ENCODE measurements at regions not wholly inside any gene's neighbourhood (a gene's known extent, or its start where the extent isn't known, plus 50 kb on each side); places are given as distances from the start of the nearest gene placed in this dataset.

- no peak for TF ChIP-seq CTCF (conservative IDR thresholded peaks at IDR 0.05; ENCODE audit: low read depth in 2 of 2)
- TF ChIP-seq EZH2 (IDR thresholded peaks at IDR 0.05; ENCODE audit: low read depth, unreplicated experiment) = no peak
- TF ChIP-seq NANOG (IDR thresholded peaks at IDR 0.05; ENCODE audit: borderline replicate concordance) = no peak
- no peak for TF ChIP-seq CREB1 (CRISPR knock-in tag; IDR thresholded peaks at IDR 0.05; ENCODE audit: low read depth)
- no peak for TF ChIP-seq POLR2AphosphoS5 (IDR thresholded peaks at IDR 0.05; ENCODE audit: low read depth)
- no peak for TF ChIP-seq EZH2phosphoT487 (IDR thresholded peaks at IDR 0.05; ENCODE audit: unreplicated experiment)
- no peak for TF ChIP-seq REST (IDR thresholded peaks at IDR 0.05; ENCODE audit: unreplicated experiment)
- TF ChIP-seq, protein P1, sequence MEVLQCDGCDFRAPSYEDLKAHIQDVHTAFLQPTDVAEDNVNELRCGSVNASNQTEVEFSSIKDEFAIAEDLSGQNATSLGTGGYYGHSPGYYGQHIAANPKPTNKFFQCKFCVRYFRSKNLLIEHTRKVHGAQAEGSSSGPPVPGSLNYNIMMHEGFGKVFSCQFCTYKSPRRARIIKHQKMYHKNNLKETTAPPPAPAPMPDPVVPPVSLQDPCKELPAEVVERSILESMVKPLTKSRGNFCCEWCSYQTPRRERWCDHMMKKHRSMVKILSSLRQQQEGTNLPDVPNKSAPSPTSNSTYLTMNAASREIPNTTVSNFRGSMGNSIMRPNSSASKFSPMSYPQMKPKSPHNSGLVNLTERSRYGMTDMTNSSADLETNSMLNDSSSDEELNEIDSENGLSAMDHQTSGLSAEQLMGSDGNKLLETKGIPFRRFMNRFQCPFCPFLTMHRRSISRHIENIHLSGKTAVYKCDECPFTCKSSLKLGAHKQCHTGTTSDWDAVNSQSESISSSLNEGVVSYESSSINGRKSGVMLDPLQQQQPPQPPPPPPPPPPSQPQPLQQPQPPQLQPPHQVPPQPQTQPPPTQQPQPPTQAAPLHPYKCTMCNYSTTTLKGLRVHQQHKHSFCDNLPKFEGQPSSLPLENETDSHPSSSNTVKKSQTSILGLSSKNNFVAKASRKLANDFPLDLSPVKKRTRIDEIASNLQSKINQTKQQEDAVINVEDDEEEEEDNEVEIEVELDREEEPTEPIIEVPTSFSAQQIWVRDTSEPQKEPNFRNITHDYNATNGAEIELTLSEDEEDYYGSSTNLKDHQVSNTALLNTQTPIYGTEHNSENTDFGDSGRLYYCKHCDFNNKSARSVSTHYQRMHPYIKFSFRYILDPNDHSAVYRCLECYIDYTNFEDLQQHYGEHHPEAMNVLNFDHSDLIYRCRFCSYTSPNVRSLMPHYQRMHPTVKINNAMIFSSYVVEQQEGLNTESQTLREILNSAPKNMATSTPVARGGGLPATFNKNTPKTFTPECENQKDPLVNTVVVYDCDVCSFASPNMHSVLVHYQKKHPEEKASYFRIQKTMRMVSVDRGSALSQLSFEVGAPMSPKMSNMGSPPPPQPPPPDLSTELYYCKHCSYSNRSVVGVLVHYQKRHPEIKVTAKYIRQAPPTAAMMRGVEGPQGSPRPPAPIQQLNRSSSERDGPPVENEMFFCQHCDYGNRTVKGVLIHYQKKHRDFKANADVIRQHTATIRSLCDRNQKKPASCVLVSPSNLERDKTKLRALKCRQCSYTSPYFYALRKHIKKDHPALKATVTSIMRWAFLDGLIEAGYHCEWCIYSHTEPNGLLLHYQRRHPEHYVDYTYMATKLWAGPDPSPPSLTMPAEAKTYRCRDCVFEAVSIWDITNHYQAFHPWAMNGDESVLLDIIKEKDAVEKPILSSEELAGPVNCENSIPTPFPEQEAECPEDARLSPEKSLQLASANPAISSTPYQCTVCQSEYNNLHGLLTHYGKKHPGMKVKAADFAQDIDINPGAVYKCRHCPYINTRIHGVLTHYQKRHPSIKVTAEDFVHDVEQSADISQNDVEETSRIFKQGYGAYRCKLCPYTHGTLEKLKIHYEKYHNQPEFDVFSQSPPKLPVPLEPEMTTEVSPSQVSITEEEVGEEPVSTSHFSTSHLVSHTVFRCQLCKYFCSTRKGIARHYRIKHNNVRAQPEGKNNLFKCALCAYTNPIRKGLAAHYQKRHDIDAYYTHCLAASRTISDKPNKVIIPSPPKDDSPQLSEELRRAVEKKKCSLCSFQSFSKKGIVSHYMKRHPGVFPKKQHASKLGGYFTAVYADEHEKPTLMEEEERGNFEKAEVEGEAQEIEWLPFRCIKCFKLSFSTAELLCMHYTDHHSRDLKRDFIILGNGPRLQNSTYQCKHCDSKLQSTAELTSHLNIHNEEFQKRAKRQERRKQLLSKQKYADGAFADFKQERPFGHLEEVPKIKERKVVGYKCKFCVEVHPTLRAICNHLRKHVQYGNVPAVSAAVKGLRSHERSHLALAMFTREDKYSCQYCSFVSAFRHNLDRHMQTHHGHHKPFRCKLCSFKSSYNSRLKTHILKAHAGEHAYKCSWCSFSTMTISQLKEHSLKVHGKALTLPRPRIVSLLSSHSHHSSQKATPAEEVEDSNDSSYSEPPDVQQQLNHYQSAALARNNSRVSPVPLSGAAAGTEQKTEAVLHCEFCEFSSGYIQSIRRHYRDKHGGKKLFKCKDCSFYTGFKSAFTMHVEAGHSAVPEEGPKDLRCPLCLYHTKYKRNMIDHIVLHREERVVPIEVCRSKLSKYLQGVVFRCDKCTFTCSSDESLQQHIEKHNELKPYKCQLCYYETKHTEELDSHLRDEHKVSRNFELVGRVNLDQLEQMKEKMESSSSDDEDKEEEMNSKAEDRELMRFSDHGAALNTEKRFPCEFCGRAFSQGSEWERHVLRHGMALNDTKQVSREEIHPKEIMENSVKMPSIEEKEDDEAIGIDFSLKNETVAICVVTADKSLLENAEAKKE (CRISPR knock-in tag; IDR thresholded peaks at IDR 0.05) = no peak
- no peak for TF ChIP-seq JUNB (IDR thresholded peaks at IDR 0.05; ENCODE audit: unreplicated experiment)
- TF ChIP-seq ZNF114 (CRISPR knock-in tag; IDR thresholded peaks at IDR 0.05) = no peak
These were observed 414.1 kb downstream of the ARHGEF28 start for GRCh38 chr5:74040065-74040551.

Data from GM23338 (cell line).